HepG2 (cell line): ENCODE measurements at regions not wholly inside any gene's neighbourhood (a gene's known extent, or its start where the extent isn't known, plus 50 kb on each side); places are given as distances from the start of the nearest gene placed in this dataset.

Experiments used
- CENPT ChIP-seq: sonication (generic); formaldehyde crosslinking; IDR thresholded peaks from 2 replicates; pipeline ENCODE4 v1.8.0; 2022; ENCODE audit warnings: low read depth, mild to moderate bottlenecking, moderate library complexity, missing genetic modification reagents
- CTCF ChIP-seq: sonication (generic); formaldehyde crosslinking; IDR thresholded peaks from 2 replicates; pipeline ENCODE4 v1.5.0; 2020; ENCODE audit warnings: mild to moderate bottlenecking, missing genetic modification reagents, moderate library complexity
- MAFG ChIP-seq: sonication (generic); formaldehyde crosslinking; IDR thresholded peaks from 2 replicates; pipeline ENCODE4 v1.5.1; 2020; ENCODE audit warnings: mild to moderate bottlenecking, missing genetic modification reagents
- MEF2D ChIP-seq: sonication (generic); formaldehyde crosslinking; IDR thresholded peaks from 2 replicates; pipeline ENCODE4 v1.5.1; 2020; ENCODE audit warnings: mild to moderate bottlenecking, missing genetic modification reagents
- PHF5A ChIP-seq: IDR thresholded peaks from one replicate; pipeline ENCODE4 v1.6.1; 2018; ENCODE audit warnings: low read depth, missing genetic modification reagents; ENCODE audit not compliant: unreplicated experiment
- POLR2A ChIP-seq, 2 experiments: IDR thresholded peaks; 2 replicates each; pipeline ENCODE4 v1.6.1; 2011; ENCODE audit warnings: low read depth in 2 of 2, low read length in 2 of 2, mild to moderate bottlenecking in 1 of 2, moderate library complexity in 1 of 2; ENCODE audit not compliant: insufficient read depth in 1 of 2
- PRDM10 ChIP-seq: sonication (generic); formaldehyde crosslinking; IDR thresholded peaks from 2 replicates; pipeline ENCODE4 v1.4.0; 2020; ENCODE audit warnings: low read depth, missing genetic modification reagents
- STAT6 ChIP-seq: sonication (generic); formaldehyde crosslinking; IDR thresholded peaks from 2 replicates; pipeline ENCODE4 v1.4.0; 2020; ENCODE audit warnings: missing genetic modification reagents, mild to moderate bottlenecking, borderline replicate concordance
- TRIM22 ChIP-seq: fragments of 450-650 bp; IDR thresholded peaks from 2 replicates; pipeline ENCODE4 v1.6.1; 2017
- UBTF ChIP-seq: sonication (generic); formaldehyde crosslinking; IDR thresholded peaks from 2 replicates; pipeline ENCODE4 v1.4.0; 2020; ENCODE audit warnings: mild to moderate bottlenecking, missing genetic modification reagents
- ZBTB7A ChIP-seq: sonication (generic); formaldehyde crosslinking; IDR thresholded peaks from 2 replicates; pipeline ENCODE4 v1.8.0; 2022; ENCODE audit warnings: mild to moderate bottlenecking, missing genetic modification reagents
- ZNF318 ChIP-seq: sonication (generic); formaldehyde crosslinking; IDR thresholded peaks from 2 replicates; pipeline ENCODE4 v1.4.0; 2020; ENCODE audit warnings: mild to moderate bottlenecking, missing genetic modification reagents

- TF ChIP-seq MAFG (CRISPR knock-in tag) (no peak), TRIM22 (no peak), PRDM10 (CRISPR knock-in tag) (no peak), CTCF (no peak), PHF5A (CRISPR knock-in tag) (no peak), ZBTB7A (no peak), POLR2A (IDR thresholded peaks at IDR 0.05; ENCODE audit: insufficient read depth in 1 of 2, low read depth in 2 of 2, low read length in 2 of 2) (no peak), ZNF318 (CRISPR knock-in tag) (no peak), UBTF (CRISPR knock-in tag) (no peak), STAT6 (CRISPR knock-in tag) (no peak), CENPT (CRISPR knock-in tag) (no peak), MEF2D (CRISPR knock-in tag) (no peak)
These were observed 627.4 kb downstream of the SLC16A7 start for GRCh38 chr12:60223242-60223641.
